Astrocyte of the spinal cord (primary cell): ENCODE measurements at regions not wholly inside any gene's neighbourhood (a gene's known extent, or its start where the extent isn't known, plus 50 kb on each side); places are given as distances from the start of the nearest gene placed in this dataset.

ENCODE experiments used
- DNase-seq: peaks from one replicate; pipeline ENCODE4 v3.0.0; 2011; ENCODE audit warnings: low read depth, low spot score
- H3K4me3 ChIP-seq: 2 replicates; pipeline ENCODE4 v1.5.1; 2011; ENCODE audit warnings: low read depth, mild to moderate bottlenecking, low read length, moderate library complexity
- in situ Hi-C: cut with HindIII; loops from 2 replicates; pipeline ENCODE4 v1.10.0; 2017; ENCODE audit warnings: low sequenced_read_pairs
- TF ChIP-seq, protein P1 (sequence below): IDR thresholded peaks from 2 replicates; pipeline ENCODE4 v1.5.1; 2012; ENCODE audit warnings: low read depth, mild to moderate bottlenecking, low read length, inconsistent platforms

DNA sequence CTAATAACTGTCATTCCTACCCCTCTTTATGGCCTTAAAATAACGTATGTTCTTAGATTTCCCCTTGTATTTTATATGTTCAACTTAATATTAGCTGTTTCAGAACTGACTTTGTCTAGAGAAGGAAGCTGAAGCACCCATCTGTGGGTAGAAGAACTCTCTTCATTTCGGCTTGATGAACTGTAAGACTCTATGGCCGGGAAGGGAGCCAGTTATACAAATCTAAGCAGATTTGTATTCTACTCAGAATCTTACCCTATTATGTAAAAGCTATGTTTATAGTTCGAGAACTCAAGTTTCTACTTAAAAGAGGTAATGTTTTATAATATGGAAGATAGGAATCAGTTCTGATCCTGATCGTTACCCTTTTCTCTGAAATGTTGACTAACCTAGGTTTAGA is 390.9 kb upstream of the PRICKLE1 start:
- in situ Hi-C loops, result no loop called here
- H3K4me3 ChIP-seq, result no peak overlapping the region
- no peak for DNase-seq
- TF ChIP-seq, protein P1, sequence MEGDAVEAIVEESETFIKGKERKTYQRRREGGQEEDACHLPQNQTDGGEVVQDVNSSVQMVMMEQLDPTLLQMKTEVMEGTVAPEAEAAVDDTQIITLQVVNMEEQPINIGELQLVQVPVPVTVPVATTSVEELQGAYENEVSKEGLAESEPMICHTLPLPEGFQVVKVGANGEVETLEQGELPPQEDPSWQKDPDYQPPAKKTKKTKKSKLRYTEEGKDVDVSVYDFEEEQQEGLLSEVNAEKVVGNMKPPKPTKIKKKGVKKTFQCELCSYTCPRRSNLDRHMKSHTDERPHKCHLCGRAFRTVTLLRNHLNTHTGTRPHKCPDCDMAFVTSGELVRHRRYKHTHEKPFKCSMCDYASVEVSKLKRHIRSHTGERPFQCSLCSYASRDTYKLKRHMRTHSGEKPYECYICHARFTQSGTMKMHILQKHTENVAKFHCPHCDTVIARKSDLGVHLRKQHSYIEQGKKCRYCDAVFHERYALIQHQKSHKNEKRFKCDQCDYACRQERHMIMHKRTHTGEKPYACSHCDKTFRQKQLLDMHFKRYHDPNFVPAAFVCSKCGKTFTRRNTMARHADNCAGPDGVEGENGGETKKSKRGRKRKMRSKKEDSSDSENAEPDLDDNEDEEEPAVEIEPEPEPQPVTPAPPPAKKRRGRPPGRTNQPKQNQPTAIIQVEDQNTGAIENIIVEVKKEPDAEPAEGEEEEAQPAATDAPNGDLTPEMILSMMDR, result no peak

DNA sequence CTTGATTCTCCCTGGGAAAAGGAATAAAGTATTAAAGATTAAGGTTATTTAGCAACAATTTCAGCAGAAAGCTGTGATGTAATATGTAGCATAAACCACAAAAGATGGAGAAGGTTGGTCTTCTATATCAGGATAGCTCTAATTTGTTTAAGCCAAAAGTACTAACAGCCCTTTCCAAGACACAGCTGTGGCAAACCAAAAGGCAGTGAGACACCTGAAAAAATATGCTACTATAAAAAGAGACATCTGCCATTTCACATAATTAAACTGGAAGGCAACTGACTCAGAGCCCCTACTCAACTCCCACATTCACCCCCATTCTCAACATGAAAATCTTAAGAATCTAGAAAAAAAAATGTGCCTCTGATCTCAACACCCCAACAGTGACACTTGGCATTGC is 390.2 kb upstream of the PRICKLE1 start:
- TF ChIP-seq, protein P1, result no peak
- no peak for DNase-seq
- in situ Hi-C loops, result no loop called here
- no peak overlapping the region for H3K4me3 ChIP-seq

DNA sequence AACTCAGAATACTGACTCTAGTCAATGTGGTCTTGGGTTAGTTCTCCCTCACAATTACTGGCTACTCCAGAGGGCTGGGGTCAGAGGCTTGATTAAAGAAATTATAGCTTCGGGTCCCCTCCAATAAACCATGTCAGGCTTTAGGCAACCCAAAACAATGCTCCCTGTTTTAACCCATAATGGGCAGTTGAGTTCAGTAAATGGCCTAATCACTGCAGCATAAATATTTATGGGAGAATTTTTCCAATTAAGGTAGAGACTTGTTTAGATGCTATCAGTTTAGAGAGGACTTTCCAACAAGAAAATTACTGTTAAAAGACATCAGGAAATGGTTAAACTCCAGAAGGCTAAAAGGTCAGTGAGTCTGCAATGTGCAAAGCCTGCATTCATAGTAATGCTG is 389.2 kb upstream of the PRICKLE1 start:
- TF ChIP-seq, protein P1, result no peak
- in situ Hi-C loops, result no loop called here

DNA sequence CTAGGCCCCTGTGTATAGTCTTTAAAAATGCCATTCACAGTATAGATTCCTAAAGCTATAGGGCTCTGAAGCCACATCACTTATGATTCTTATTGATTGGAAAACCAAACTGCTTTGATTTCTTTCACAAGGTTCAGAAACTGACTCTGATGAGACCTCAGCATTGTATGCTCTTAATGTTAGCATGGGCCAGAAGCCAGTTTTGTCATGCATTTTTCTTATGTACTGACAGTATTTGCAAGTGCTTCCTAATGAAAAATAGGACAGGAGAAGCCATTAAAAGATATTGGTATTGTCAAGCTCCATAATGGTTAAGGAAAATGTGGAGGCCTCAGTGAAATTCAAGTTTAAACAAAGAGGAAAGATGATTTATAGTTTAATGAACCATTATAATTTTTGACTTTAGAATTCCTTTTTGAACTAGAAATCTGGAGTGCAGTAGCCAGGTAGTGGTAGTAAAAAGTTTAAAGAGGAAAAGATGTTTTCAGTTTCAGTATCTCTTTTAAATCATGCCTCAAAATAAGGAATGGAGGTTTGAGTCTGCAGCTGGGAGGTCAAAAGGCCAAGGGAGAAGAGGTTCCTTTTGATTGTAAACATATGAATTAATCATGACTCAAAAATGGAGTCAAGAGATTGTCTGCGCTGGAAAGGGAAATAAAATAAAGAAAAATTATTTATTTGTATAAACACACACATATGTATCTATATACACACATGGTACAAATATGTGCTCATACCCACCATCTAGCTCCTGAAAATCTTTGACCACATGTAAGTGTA is 388.1 kb upstream of the PRICKLE1 start:
- in situ Hi-C loops, result no loop called here
- TF ChIP-seq, protein P1, result no peak
- DNase-seq, result peak; percentile 36
- no peak overlapping the region for H3K4me3 ChIP-seq

More for the DNA sequence above, 389.2 kb upstream of the PRICKLE1 start:
- no peak for DNase-seq
- no peak overlapping the region for H3K4me3 ChIP-seq

DNA sequence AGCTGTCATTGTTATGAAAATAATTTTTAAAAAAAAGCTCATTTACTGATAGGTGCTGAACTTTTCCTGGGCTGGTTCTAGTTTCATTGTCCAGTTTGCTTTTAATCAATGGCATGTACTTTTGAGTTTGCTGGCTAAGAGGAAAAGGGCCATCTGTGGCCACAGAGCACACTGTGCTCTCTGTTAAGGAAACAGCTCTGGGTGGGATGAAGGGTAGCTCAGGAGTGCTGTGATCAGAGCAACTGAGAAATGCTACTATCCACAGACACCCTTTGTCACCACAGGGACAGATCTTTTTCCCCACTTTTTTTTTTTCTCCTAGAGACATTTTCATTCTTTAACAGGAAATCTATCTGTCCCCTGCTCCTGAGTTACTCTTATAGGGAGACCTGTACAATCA is 387.1 kb upstream of the PRICKLE1 start:
- DNase-seq, result no peak
- TF ChIP-seq, protein P1, result no peak
- in situ Hi-C loops, result no loop called here
- H3K4me3 ChIP-seq, result no peak overlapping the region

DNA sequence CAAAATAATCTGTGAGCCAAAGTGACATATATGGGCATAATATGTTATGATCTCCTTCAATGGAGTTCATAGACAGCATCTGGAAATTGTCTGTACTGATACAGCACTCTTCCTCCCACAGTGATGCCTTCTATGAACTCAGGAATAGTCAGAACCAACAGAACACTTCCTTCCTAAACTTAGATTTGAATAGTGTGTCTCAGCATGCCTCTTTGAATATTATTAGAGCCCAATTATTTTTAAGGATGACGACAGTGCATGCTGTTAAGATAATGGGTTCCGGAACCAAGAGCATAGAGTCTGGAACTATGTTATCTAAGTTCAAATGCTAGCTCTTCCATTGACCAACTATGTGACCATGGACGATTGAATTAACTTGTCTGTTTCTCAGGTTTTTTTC is 386.6 kb upstream of the PRICKLE1 start:
- TF ChIP-seq, protein P1, result no peak
- H3K4me3 ChIP-seq, result no peak overlapping the region
- in situ Hi-C loops, result no loop called here
- no peak for DNase-seq

DNA sequence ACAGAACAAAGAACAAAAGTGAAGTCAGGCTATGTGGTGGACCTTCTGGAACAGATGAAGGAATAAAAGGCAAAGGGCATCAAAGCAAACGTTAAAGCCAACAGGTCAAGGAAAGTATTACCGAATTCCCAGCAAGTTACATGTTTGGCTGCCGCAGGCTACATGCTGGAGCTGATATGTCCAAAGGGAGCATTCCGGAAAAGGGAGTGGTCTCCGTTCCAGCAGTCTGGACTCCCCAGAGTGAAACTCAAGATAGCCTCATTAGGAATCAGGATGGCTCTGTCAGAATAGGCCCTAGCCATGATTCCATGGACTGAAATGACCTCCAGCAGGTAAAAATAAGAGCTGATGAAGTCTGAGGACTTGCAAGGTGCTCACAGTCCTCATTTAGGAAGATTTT is 379.8 kb upstream of the PRICKLE1 start:
- H3K4me3 ChIP-seq, result no peak overlapping the region
- in situ Hi-C loops, result no loop called here
- TF ChIP-seq, protein P1, result no peak
- DNase-seq, result no peak
